Left ventricle myocardium superior (tissue), 1 donor: ENCODE measurements at regions not wholly inside any gene's neighbourhood (a gene's known extent, or its start where the extent isn't known, plus 50 kb on each side); places are given as distances from the start of the nearest gene placed in this dataset.
"Not testable (repeated sequence)": the region's sequence is repeated elsewhere in the genome, so short reads cannot be mapped to it uniquely, and the experiment has no call there.

Experiments used
- ATAC-seq: fragments of 200-7000 bp; cut with Tn5 transposase; one replicate; pipeline ENCODE4 v1.9.1; 2020; ENCODE audit warnings: mild to moderate bottlenecking, moderate library complexity
- DNase-seq: peaks from one replicate; pipeline ENCODE4 v3.0.0-alpha.2; 2020
- intact Hi-C: fragments of 100-400 bp; cut with micrococcal nuclease; formaldehyde crosslinking; loops from one replicate; pipeline ENCODE4 v1.11.0; 2022
- donor health status: DM: no; HTN: yes; CAD: no; lungs with severe emphysema.

DNA sequence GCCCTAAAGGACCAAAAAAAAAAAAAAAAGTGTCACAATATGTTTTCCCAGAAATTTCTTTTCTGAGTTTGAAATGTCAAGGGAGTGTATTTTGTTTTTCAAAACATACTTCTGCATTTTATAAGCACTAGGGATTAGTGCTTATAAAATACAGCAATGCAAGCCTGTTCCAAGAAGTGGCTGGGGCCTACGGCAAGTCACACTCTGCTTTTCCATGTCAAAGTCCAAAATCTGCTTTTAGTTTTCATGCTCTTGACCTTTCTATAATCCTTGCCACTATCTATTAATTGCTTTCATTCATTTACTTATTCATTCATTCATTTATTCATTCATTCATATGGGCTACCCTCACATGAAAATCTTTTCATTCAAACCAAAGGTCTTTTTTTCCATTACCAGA, 100.1 kb upstream of the UXS1 start:
- ATAC-seq (no peak), DNase-seq (no peak)
- intact Hi-C loops: no loop called here

DNA sequence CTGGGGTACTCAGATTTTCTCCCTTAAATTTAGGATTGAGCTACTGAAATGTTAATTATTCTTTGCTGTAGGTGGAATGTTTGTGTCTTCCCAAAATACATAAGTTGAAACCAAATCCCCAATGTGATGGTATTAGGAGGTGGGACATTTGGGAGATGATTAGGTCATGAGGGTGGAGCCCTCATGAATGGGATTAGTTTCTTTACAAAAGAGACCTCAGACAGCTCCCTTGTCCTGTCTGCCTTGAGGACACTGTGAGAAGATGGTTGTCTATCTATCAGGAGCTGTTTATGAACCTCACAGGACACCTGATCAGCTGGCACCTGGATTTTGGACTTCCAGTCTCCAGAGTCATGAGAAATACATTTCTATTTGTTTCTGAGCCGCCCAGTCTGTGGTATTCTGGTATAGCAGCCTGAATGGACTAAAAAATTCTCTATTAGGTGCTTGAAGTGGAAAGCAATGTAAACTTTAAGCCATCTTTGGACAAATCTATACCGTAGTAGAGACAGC, 99.2 kb upstream of the UXS1 start:
- intact Hi-C loops: no loop called here
- ATAC-seq (no peak), DNase-seq (no peak)

DNA sequence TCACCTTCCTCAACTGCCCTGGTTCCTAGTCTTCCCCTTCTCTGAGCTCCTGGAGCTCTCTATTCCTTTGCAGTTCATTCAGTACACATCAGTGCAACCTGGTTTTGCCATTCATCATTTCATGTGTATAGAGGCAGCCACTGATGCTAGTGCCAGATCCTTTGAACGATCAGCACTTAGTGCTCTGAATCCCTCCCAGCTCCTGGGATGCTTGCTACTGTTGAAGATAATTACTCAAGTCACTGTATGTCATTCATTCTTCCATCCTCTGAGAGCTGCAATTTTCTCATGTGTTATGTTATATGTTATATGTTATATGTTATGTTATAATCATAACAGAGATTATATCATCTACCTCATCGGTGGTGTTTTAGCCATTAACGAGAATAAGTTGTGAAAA, 98.5 kb upstream of the UXS1 start:
- intact Hi-C loops: no loop called here
- ATAC-seq: no peak
- no peak for DNase-seq

DNA sequence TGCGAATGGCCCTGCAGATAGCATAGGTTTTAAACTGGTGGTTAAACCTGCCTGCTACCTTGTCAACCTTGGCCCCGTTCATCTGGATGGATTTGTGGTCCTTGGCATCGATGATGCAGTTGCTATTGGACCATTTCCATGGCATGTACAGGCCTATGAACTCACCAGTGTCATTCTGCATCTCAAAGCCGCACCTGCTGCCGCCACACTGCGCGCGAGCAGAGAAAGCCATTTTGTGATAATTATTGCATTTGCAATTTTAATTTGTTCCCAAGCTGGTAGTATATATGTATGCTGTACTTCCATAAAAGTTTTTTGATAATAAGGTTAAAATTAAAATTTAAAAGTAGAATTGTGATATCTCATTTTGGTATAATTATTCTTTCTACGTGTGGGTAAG, 94.8 kb upstream of the UXS1 start:
- ATAC-seq (no peak), DNase-seq (no peak)
- intact Hi-C loops: no loop called here

DNA sequence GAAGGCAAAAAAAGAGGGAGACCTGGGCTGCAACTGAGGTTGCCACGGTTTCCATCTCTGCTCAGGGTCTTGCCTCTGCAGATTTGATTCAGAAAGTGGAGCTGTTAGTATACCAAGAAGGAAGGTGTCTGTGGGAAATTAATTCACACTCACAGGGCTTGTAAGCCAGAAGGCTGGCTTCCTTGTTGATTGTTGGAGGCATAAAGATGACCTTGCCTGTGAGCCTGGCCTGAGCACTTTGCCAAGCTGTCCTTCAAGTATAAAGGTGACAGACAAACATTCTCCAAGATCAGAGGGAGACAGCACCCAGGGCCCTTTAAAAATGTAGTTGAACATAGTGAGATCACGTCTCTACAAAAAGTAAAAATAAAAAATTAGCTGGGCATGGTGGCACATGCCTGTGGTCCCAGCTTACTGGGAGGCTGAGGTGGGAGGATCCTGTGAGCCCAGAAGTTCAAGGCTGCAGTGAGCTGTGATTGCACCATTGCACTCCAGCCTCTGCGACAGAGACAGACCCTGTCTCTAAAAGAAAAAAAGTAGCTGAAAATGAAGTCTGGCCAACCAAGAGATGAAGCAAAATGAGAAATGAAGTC, 91.2 kb upstream of the UXS1 start:
- intact Hi-C loops: no loop called here
- ATAC-seq: no peak
- DNase-seq: no peak

DNA sequence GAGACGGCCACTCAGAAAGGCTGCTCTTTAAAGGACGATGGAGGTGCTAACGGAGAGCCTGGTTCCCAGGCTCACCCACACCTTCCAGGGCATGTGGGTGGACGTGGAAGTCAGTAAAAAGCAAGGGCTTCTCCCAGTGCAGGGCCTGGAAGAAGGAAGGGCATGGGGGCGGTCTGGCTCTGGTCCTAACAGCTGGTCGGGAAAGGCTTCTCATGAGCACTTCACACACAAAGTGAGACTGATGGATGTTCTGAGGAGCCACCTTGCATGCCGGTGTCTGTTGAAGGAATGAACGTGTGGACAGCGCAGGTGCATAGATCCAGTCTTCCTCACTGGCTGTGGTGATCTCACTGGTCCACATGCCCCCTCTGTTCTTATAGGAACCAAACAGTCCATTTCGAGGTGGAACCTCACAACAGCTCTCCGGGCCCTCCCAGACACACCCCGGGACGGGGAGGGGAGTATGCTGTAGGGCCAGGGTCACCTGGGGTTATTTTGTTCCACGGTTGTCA, 90.6 kb upstream of the UXS1 start:
- DNase-seq (no peak), ATAC-seq (no peak)
- intact Hi-C loops: no loop called here

DNA sequence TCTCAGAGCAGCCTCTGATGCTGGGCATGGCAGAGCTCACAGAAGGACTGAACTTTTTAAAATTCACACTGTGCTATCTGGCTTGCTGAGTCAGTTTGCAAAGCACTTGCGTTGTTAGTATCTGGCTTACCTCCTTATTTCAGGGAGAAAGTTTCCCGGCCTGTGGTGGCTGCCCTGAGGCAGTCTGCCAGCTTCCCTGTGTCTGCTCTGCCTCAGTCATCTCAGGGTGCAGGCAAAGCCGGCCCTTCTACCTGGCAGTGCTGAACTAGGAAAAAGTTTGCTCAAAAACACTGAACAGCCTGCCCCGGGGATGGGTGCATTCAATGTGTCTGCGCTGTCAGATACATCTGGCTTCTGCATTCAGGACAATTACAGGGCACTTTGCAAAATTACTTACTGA, 90.2 kb upstream of the UXS1 start:
- intact Hi-C loops: no loop called here
- DNase-seq (no peak), ATAC-seq (no peak)

DNA sequence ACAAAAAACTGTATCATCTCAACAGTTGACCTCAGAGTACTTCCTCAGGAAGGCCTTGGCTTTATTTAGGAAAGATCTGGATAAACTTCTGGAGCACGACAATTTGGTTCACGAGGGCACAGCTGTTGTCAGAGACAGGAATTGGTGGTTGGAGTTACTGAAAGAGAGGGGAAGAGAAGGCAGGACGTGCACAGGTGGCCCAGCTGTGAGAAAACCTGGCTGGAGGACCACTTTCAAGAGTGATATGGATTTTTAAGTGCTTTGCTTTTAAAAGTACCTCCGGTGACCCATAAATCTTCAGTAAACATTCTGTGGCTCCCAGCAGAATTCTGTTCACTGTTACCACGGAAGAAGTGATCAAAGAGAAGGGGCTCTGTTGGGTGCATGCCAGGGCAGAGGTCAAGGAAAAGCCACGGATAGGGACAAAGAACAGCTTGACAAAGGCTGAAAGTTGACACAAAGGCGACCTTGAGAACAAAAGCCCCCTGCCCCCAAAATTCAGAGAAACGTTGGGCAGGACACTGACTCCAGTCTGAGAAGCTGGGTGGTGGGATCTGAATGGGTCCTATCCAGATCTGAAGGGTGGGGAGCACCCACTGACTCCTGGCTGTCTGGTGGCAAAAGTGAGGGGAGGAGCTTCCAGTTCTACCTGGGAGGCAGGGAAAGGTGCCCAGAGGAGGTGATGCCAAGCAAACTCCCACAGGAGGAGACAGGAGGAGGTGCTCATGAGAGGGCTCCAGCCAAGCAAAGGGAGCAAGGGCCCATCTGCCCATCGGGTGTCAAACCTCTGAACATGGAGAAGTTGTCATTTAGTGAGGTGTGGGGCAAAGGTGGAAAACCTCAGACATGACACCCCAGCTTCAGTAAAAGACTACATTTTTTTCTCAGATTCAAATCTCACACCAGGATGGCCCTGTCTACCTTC, 89.4 kb upstream of the UXS1 start:
- DNase-seq, ATAC-seq, intact Hi-C loops: not testable (repeated sequence)

DNA sequence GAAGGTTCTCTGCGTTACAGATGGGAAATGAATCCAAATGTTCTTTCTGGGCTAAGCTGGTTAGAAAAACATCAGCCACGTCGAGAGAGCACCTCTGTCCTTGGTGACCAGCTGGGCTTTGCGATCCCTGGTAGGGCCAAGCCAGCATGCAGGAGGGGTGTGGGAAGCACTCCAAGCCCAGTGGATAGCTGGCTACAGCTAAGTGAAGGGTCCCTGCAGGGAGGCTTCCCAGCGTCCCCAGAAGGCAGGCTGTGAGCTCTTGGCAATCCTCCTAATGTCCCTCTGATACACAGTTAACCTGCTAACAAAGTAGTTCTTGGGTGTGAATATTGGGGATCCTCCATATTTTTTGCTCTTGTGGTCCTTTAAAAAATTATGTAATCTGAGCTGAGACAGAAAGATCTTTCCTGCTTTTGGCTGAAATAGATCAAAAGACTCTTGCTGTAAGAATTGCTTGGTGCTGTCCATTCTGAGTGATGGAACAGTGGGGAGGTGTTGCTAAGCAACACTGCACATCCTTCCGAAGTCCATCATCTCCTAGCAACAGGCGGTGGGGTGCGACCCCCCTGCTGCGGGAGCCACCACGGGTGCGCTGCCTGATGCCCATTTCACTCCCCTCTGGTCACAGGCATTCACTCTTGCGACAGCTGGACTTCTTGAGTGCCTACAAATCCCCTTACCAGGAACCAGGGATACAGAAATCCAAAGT, 88.5 kb upstream of the UXS1 start:
- no peak for ATAC-seq
- intact Hi-C loops: no loop called here
- no peak for DNase-seq

DNA sequence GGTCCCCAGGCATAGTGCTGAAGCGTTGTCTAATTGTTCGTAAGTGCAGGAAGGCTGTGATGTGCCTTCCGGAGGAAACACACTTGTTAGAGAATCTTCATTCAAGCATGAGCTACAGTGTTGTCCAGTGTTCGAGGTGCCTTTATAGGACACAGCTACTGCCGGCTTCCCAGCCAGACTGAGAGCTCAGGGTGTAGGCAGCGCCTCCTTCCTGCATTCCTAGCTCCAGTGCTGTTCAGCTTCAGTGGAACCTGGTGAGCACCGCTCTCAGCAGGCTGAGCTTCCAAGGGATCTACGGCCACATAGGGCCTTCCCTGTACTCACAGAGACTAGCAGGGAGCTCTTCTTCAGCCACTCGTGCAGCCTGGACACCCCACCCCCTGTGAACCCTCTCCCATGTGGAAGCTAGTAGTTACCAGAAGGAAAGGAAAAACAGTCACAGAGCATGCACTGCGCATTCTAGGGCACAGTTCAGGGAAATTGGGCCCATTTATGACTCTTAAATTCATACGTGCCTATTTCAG, 87.9 kb upstream of the UXS1 start:
- intact Hi-C loops, DNase-seq, ATAC-seq: not testable (repeated sequence)

DNA sequence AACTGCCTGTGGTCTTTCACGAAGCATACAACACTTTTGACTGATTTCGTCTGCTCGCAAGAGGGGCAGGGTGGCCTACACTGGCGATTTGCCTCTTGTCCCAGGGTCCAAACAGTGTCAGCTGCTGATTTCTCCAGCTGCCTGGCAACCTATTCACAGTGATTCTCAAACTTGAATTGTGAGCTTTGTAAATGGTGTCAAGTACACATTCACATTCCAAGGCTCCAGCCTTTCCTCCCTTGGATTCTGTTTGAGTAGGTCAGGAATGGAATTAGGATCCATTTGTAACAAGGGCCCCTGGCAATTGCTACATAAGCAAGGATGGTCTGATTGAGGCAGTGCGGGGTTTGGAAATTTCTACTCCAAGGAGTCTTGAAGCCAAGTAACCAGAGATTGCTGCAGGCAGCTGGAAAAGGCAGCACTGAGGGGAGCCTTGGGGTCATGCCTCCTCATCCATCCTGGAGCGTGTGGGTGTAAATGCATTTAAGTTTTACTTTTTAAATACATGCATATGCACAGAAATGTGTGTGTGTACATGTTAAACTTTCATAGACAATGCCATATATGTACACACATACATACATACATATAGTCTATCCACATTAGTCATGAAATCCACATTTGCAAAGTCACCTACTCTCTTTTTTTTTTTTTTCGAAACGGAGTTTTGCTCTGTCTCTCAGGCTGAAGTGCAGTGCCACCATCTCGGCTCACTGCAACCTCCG, 86.8 kb upstream of the UXS1 start:
- intact Hi-C loops: no loop called here
- ATAC-seq: no peak
- DNase-seq: no peak

DNA sequence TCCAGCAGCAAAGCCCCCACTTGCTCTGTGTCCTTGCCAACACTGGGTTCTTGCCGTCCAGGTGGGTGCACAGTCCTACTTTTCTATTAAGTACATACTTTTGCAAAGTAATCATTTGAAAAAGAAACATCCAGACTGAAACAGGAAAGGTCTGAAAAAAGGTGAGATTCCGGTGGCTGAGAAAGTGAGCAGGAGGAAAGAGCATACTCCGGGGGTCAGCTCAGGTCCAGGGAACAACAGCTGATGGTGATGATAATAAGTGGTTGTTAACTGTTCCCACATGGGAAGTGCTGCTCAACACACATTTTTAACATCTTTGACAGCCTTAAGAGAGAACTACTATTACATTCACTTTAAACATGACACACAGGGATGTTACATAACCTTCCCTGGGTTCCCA, 86.1 kb upstream of the UXS1 start:
- no peak for DNase-seq
- no peak for ATAC-seq
- intact Hi-C loops: no loop called here

DNA sequence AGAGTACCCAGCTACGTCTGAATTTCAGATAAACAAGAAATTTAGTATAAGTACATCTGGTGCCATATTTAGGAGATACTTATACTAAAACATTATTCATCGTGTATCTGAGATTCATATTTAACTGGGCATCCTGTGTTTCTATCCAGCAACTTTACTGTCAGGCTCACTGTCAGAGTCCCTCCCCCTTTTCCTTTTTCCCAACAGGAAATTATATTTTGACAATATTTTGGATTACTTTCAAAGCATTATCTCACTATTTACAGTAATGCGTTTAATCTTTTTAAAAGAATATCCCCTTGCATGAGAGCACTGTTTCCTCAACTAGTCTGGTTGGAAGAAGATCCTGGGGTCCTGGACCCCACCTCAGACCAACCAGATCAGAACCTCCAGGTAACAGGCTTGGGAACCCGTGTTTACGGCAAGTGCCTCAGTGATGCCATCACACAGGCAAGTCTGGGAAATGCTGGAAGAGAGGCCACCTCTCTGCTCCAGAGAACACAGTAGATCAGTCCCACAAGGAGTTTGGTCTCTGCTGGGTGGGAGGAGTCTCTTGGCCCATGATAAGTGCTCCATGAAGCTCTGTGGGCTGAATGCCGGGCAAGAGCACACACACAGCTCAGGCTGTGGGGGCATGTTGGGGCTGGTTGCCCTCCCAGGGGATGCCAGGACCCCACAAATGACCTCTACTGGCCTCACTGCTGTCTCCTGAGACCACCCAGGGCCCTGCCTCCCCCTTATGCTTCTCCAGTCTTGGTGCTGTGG, 84.2 kb upstream of the UXS1 start:
- ATAC-seq (no peak), DNase-seq (no peak)
- intact Hi-C loops: no loop called here

DNA sequence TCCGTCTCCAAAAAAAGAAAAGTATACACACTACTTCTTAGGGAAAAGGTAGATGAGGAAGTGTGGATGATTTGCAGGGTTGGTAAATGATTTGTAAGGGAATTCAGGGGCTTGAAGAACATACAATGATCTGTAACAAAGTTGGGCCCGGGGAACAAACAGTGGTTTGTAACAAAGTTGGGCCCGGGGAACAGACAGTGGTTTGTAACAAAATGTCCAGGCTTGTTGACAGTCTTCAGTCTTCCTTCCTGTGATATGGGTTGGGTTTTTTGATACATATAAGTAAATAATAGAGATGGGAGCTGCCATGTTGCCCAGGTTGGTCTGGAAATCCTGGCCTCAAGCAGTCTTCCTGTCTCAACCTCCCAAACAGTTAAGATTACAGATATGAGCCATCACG, 83.3 kb upstream of the UXS1 start:
- DNase-seq: no peak

DNA sequence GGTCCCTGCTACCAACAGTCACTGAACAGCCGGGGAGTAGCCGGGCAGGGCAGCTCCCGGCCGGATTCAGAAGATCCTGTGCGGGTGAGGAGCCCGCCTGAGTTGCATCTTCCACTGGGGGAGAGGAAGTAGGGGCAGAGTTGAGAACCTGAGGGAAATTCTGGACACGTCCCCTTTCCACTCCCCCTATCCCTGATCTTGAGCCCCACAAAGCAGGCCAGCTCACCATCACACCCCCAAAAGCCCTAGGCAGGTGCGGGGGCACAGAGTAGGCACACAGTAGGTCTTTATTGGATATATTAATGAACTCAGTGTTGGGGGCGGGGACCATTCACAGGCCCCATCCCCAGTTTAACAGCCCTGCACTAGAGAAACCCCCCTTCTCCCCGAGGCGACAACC, 81.9 kb upstream of the UXS1 start:
- intact Hi-C loops: no loop called here
- DNase-seq (no peak), ATAC-seq (no peak)

More for the DNA sequence above, 83.3 kb upstream of the UXS1 start:
- intact Hi-C loops: no loop called here
- ATAC-seq: no peak

DNA sequence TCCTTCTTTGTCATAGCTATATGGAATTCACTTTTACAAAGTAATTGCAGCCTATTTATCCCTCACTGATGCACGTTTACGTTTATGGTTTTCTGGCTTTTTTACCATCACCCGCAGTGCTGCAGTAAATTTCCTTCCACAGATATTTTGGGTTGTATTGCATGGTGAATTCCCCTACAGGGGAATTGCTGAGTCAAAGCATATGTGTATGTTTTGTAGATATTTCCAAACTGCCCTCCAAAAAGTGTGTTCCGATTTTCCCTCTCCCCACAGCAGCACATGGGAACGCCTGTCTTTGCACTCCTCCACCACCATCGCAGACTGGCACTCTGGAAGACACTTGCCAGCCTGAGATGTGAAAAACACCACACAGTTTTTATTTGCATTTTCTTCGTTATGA, 80.6 kb upstream of the UXS1 start:
- intact Hi-C loops: no loop called here
- DNase-seq (no peak), ATAC-seq (no peak)

DNA sequence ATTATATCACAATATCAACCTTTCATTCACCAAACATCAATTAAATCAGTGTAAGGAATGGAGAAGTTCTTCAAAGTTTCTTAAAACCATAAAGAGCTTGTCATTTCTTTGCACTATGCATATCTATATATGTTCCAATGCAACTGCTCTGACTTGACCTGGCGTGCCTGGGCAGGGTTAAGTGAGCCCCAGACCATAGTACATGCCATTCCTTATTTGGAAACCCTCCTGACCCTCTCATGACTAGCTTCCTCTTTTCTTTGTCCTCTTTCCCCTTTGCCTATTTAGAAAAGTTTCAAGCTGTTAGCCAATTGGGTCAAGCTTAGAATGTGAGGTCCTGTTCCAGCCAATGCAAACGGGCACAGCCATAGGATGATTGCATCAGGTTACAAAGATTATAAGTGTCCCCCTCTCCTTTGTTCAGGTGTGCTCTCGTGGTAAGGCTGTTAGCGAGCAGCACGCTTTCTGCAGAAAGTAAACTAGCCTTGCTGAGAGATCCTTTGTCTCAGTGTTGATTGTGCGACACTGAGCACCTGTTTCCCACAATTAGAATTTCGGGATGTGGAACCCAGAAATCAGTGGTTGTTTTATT, 78.2 kb upstream of the UXS1 start:
- ATAC-seq: no peak

DNA sequence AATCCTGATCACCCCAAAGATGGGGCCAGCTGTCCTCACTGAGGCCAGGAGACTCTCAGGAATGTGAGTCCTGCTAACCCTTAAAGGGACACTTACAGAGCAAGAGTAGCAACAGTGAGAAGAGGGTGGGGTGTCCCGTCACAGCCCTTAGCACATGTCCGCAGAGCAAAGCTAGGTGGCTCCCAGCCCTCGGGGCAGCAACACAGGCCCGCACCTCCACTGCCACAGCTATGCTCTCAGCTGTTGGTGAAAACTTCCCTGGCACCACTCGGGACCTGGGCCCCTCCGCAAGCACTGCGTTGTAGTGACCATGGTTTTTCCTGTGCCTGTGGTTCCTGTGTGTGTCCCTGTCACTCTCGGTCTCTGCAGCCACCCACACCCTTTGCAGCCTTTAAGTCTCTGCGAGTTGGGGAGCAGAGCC, 76.4 kb upstream of the UXS1 start:
- no peak for DNase-seq
- peak; percentile 72 for ATAC-seq
- intact Hi-C loops: no loop called here

More for the DNA sequence above, 78.2 kb upstream of the UXS1 start:
- no peak for DNase-seq
- intact Hi-C loops: no loop called here
